ENCODE measurements at regions not wholly inside any gene's neighbourhood (a gene's known extent, or its start where the extent isn't known, plus 50 kb on each side); places are given as distances from the start of the nearest gene placed in this dataset.

GRCh38 chr1:108082001-108082400 lies 117.0 kb upstream of the VAV3 start:
- no peak for TF ChIP-seq KDM5A (IDR thresholded peaks at IDR 0.05)
- TF ChIP-seq MYC (IDR thresholded peaks at IDR 0.05; ENCODE audit: borderline replicate concordance, low read length) = no peak
- no peak for TF ChIP-seq RAD21 (conservative IDR thresholded peaks at IDR 0.05 in 1 of 2, IDR thresholded peaks at IDR 0.05 in 1 of 2)
- no peak for TF ChIP-seq CTCF (IDR thresholded peaks at IDR 0.05)
